ENCODE measurements at regions not wholly inside any gene's neighbourhood (a gene's known extent, or its start where the extent isn't known, plus 50 kb on each side); places are given as distances from the start of the nearest gene placed in this dataset.
A peak's percentile ranks its signal among the peaks of the same experiment; 100 is the strongest.
"Not testable (repeated sequence)": the region's sequence is repeated elsewhere in the genome, so short reads cannot be mapped to it uniquely, and the experiment has no call there.

DNA sequence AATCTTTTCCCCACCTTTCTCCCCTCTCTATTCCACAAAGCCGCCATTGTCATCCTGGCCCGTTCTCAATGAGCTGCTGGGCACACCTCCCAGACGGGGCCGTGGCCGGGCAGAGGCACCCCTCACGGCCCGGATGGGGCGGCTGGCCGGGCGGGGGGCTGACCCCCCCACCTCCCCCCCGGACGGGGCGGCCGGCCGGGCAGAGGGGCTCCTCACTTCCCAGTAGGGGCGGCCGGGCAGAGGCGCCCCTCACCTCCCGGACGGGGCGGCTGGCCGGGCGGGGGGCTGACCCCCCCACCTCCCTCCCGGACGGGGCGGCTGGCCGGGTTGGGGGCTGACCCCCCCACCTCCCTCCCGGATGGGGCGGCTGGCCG, 85.6 kb downstream of the OR2B2 start:
- not testable (repeated sequence) for DNase-seq (ENCODE audit: low read depth, low spot score)

DNA sequence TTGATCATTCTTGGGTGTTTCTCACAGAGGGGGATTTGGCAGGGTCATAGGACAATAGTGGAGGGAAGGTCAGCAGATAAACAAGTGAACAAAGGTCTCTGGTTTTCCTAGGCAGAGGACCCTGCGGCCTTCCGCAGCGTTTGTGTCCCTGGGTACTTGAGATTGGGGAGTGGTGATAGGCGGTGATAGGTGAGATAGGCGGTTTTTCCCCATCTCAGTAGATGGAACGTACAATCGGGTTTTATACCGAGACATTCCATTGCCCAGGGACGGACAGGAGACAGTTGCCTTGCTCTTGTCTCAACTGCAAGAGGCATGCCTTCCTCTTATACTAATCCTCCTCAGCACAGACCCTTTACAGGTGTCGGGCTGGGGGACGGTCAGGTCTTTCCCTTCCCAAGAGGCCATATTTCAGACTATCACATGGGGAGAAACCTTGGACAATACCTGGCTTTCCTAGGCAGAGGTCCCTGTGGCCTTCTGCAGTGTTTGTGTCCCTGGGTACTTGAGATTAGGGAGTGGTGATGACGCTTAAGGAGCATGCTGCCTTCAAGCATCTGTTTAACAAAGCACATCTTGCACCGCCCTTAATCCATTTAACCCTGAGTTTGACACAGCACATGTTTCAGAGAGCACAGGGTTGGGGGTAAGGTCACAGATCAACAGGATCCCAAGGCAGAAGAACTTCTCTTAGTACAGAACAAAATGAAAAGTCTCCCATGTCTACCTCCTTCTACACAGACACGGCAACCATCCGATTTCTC, 86.2 kb downstream of the OR2B2 start:
- peak; percentile 10 for DNase-seq (ENCODE audit: low read depth, low spot score)

DNA sequence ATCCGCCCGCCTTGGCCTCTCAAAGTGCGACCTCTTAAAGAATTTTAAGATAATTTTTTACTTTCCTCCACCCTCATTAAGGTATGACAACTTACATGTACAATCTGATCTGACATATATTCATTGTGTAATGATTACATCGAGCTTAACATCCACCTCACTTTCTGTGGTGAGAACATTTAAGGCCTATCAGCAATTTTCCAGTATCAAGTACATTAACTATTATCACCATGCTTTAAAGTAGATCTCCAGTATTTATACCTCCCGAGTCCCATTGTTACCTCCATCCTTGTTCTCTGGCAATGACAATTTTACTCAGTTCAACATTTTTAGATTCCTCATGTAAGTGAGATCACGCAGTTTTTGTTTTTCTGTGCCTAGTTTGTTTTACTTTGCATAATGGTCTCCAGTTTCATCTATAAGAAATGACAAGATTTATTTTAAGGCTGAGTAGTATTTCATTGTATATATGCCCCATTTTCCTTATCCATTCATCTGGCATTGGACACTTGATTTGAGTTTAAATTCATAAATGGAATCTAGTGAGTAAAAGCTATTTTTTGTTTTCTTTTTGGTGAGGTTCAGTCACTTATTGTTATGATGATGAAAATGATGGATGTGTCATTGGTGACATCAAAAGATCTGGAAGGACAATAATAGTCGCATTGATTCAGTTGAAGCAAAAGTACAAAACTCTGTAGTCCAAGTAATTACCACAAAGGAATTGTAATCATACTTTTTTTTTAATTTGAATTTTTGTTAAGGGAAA, 87.0 kb downstream of the OR2B2 start:
- peak; percentile 39 for DNase-seq (ENCODE audit: low read depth, low spot score)

GRCh38 chr6:27824211-27825024, 87.8 kb downstream of the OR2B2 start:
- DNase-seq (ENCODE audit: low read depth, low spot score), result peak; percentile 79

- peak; percentile 59 for DNase-seq (ENCODE audit: low read depth, low spot score)
Observed at GRCh38 chr6:27823714-27824210, 88.4 kb downstream of the OR2B2 start.

DNA sequence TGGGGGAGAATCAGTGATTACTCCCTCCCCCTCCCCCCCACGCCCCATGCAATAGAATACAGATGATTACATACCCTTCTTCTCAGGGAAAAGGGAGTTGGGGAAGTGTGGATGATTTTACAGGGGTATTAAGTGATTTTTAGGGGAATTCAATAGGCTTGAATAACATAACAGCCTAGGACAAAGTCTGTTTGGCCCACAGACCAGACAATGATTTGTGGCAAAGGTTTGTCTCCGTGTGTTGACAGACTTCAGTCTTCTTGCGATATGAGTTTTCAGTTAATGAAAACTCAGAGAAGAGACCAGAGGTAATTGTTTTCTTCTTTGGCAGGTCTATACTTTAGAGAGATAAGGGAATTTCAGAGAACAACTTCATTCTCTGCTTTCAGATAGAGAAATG, 95.3 kb downstream of the OR2B2 start:
- no peak for DNase-seq (ENCODE audit: low read depth, low spot score)

- DNase-seq (ENCODE audit: low read depth, low spot score), result peak; percentile 96
Observed at GRCh38 chr6:27814665-27815424, 97.4 kb downstream of the OR2B2 start.

- not testable (repeated sequence) for DNase-seq (ENCODE audit: low read depth, low spot score)
Observed at GRCh38 chr6:27814415-27814664, 97.9 kb downstream of the OR2B2 start.

DNA sequence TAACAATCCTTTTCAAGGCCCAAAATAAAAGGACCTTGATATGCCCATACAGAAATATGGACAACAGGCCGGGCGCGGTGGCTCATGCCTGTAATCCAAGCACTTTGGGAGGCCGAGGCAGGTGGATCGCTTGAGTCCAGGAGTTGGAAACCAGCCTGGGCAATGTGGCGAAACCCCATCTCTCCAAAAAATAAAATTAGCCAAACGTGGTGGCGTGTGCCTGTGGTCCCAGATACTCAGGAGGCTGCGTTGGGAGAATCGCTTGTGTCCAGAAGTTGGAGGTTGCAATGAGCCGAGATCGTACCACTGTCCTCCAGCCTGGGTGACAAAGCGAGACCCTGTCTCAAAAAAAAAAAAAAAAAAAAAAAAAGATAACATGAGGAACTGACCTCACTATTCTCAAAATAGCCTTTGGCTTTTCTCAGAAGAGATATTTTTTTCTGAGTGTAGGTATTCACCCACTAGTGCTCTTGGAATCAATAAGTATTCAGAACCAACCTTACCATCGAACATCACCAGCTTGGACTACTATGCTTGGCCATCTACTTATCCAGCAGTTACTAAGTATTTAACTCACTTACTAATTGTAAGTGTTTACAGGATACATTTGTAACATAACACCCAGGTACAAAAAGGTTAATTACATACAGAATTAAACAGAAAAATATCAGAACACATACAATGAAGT, 99.2 kb downstream of the OR2B2 start:
- DNase-seq (ENCODE audit: low read depth, low spot score), result no peak

- DNase-seq (ENCODE audit: low read depth, low spot score), result no peak
Observed at GRCh38 chr6:27812078-27812804, 100.0 kb downstream of the OR2B2 start.

GRCh38 chr6:27811451-27811772, 100.8 kb downstream of the OR2B2 start:
- no peak for DNase-seq (ENCODE audit: low read depth, low spot score)

GRCh38 chr6:27810768-27811450, 101.3 kb downstream of the OR2B2 start:
- DNase-seq (ENCODE audit: low read depth, low spot score), result no peak

GRCh38 chr6:27809939-27810767, 102.0 kb downstream of the OR2B2 start:
- DNase-seq (ENCODE audit: low read depth, low spot score), result peak; percentile 96

DNA sequence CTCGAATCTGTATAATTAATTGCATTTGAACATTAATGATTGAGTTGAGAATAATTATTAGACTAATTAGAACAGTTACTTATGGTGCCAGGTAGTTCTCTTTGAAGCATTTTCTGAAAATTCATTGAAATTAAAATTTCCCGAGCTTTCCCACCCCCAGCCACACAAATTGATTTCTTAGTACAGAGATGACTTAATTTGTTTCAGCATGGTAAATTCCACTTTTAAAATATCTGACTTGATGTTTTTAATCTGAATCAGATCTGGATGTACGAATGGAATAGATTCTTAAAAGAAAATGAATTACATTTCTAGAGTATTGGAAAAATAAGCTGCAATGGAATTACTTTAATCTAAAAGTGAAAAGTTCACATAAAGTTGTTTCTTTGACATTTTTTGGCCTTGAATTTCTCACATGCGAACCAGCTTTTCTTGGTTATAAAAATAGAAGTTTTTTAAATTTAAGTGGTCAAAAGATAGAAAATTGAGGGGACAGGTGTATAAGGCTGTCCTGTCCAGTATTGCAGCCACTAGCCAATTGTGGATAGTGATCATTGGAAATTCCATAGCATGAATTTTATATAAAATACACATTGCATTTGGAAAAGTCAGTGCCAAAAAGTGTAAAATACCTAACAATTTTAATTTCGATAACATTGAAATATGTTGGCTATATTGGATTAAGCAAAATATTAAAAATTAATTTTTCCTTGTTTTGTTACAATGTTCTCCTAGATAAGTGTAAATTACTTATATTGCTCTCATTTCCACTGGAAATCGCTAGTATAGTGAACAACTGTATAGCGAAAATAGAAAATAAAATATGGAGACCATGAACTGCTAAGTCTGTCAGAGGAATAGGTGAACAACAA, 102.9 kb downstream of the OR2B2 start:
- DNase-seq (ENCODE audit: low read depth, low spot score), result no peak

- DNase-seq (ENCODE audit: low read depth, low spot score), result peak; percentile 63
Observed at GRCh38 chr6:27808242-27809066, 103.7 kb downstream of the OR2B2 start.

DNA sequence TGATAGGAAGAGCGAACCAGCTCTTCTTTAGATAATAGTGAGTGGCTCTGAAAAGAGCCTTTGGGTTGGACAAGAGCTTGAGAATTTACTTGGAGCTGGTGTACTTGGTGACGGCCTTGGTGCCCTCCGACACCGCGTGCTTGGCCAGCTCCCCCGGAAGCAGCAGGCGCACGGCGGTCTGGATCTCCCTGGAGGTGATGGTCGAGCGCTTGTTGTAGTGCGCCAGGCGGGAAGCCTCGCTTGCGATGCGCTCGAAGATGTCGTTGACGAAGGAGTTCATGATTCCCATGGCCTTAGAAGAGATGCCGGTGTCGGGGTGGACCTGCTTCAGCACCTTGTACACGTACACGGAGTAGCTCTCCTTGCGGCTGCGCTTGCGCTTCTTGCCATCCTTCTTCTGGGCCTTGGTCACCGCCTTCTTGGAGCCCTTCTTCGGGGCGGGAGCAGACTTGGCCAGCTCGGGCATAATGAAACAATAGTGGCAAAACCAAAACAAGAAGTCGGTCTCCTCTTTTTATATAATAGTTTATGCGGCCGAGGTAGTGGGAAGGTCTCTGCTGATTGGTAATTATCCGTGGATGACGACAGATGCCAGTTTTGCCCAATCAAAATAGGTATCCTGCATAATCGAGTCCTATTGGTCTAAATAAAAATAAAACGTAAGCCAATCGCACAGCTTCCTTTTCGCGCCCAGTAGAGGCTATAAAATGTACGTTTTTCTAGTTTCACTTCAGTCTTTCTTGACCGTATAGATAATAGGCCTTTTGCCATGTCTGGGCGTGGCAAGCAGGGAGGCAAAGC, 104.6 kb downstream of the OR2B2 start:
- peak; percentile 94 for DNase-seq (ENCODE audit: low read depth, low spot score)
